Osteoblast (primary cell): ENCODE measurements at regions not wholly inside any gene's neighbourhood (a gene's known extent, or its start where the extent isn't known, plus 50 kb on each side); places are given as distances from the start of the nearest gene placed in this dataset.
A peak's percentile ranks its signal among the peaks of the same experiment; 100 is the strongest.

Experiments
- DNase-seq: peaks from one replicate; pipeline ENCODE4 v3.0.0; 2011; ENCODE audit warnings: low spot score, mixed read lengths; ENCODE audit not compliant: insufficient read length; ENCODE audit errors: missing footprints
- H2AFZ ChIP-seq: 2 replicates; pipeline ENCODE4 v1.6.0; 2011; ENCODE audit warnings: mild to moderate bottlenecking, low read length
- H3K27ac ChIP-seq: 2 replicates; pipeline ENCODE4 v1.5.1; 2011; ENCODE audit warnings: mild to moderate bottlenecking, low read depth, low read length, moderate library complexity
- H3K27me3 ChIP-seq: 2 replicates; pipeline ENCODE4 v1.6.0; 2012; ENCODE audit warnings: mild to moderate bottlenecking, control low read depth, inconsistent platforms, low read length, moderate library complexity; ENCODE audit not compliant: insufficient read depth
- H3K36me3 ChIP-seq: 2 replicates; pipeline ENCODE4 v1.5.1; 2011; ENCODE audit warnings: mild to moderate bottlenecking, low read length, control low read depth, moderate library complexity; ENCODE audit not compliant: insufficient read depth
- H3K4me1 ChIP-seq: 2 replicates; pipeline ENCODE4 v1.5.1; 2011; ENCODE audit warnings: mild to moderate bottlenecking, low read length, control low read depth, moderate library complexity; ENCODE audit not compliant: insufficient read depth
- H3K4me2 ChIP-seq: 2 replicates; pipeline ENCODE4 v1.6.0; 2011; ENCODE audit warnings: mild to moderate bottlenecking, low read length; ENCODE audit not compliant: insufficient read depth
- H3K4me3 ChIP-seq: fragments of 200-600 bp; sonication (generic); 3 replicates; pipeline ENCODE4 v1.5.1; 2012; ENCODE audit warnings: mild to moderate bottlenecking, low read length, inconsistent platforms; ENCODE audit not compliant: insufficient read depth
- H3K79me2 ChIP-seq: 2 replicates; pipeline ENCODE4 v1.6.0; 2012; ENCODE audit warnings: mild to moderate bottlenecking, low read length, control low read depth, inconsistent platforms; ENCODE audit not compliant: insufficient read depth
- H3K9me3 ChIP-seq: 2 replicates; pipeline ENCODE4 v1.5.1; 2011; ENCODE audit warnings: low read depth, low read length, control low read depth
- H4K20me1 ChIP-seq: 2 replicates; pipeline ENCODE4 v1.6.0; 2012; ENCODE audit warnings: mild to moderate bottlenecking, low read length, control low read depth; ENCODE audit not compliant: insufficient read depth
- TF ChIP-seq, protein P1 (sequence below): IDR thresholded peaks from 2 replicates; pipeline ENCODE4 v1.5.1; 2011; ENCODE audit warnings: mild to moderate bottlenecking, low read depth, low read length, moderate library complexity; ENCODE audit errors: extremely low read depth

DNA sequence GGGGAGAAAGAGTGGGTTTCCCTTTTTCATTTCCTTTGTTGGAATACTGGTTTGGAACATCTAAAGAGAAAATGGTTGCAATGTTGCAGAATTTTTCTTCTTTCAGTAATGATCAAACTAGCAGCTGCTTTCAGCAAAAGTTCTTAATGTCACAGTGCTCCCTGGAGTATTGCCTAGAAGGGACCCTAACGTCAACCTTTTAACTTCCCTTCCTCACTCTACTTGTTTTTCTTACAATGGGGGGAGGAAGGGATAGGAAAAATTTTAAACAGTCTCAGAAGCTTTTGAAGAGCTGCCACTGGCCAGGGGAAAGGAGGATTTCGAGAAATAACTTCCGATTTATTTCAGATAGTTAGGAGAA lies 521.8 kb downstream of the MED13L start:
- TF ChIP-seq, protein P1, sequence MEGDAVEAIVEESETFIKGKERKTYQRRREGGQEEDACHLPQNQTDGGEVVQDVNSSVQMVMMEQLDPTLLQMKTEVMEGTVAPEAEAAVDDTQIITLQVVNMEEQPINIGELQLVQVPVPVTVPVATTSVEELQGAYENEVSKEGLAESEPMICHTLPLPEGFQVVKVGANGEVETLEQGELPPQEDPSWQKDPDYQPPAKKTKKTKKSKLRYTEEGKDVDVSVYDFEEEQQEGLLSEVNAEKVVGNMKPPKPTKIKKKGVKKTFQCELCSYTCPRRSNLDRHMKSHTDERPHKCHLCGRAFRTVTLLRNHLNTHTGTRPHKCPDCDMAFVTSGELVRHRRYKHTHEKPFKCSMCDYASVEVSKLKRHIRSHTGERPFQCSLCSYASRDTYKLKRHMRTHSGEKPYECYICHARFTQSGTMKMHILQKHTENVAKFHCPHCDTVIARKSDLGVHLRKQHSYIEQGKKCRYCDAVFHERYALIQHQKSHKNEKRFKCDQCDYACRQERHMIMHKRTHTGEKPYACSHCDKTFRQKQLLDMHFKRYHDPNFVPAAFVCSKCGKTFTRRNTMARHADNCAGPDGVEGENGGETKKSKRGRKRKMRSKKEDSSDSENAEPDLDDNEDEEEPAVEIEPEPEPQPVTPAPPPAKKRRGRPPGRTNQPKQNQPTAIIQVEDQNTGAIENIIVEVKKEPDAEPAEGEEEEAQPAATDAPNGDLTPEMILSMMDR = no peak
- Histone ChIP-seq H3K4me2 (no peak overlapping the region), H3K27ac (no peak overlapping the region), H3K4me1 (no peaks in the 10 kb centered on the region), H3K79me2 (no peaks in the 10 kb centered on the region), H3K4me3 (no peak overlapping the region), H3K36me3 (no peaks in the 10 kb centered on the region), H3K9me3 (no peaks in the 10 kb centered on the region), H2AFZ (no peak overlapping the region), H4K20me1 (no peaks in the 10 kb centered on the region), H3K27me3 (peaks cover 26% of the 10 kb centered on the region)
- DNase-seq = no peak

DNA sequence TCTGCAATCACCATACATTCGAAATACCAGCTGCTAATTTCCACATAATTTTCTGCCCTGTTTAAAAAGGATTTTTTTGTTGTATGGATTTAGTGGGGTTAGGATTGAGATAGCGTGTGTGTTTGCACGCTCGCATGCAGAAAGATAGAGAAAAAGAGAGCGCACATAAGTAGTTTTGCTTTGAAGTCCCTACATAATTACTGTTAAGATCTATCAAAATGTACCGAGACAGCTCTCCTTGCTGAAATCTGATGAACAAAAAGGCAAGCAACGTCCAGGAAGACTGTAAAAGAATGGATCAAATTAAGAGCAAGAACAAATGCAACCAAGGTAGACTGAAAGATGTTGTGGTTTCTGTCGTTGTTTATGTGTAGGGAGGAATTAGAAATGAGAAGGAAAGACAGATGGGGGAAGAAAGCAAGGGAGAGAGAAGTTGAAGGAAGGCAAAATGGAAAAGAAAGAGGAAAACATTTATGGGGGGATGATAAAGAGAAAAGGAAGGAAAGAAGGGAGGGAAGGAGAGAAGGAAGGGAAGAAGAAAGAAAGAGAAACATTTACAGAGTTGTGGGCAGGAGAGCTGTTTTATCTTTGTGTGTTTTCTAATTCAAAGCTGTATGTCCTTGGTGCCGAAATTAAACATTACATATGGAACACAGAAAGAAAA lies 522.3 kb downstream of the MED13L start:
- Histone ChIP-seq H3K27ac (no peak overlapping the region), H3K27me3 (peaks cover 26% of the 10 kb centered on the region), H3K4me2 (no peak overlapping the region), H3K79me2 (no peaks in the 10 kb centered on the region), H3K4me1 (no peaks in the 10 kb centered on the region), H4K20me1 (no peaks in the 10 kb centered on the region), H3K4me3 (no peak overlapping the region), H3K36me3 (no peaks in the 10 kb centered on the region), H2AFZ (no peak overlapping the region), H3K9me3 (no peaks in the 10 kb centered on the region)
- TF ChIP-seq, protein P1 = no peak
- no peak for DNase-seq

DNA sequence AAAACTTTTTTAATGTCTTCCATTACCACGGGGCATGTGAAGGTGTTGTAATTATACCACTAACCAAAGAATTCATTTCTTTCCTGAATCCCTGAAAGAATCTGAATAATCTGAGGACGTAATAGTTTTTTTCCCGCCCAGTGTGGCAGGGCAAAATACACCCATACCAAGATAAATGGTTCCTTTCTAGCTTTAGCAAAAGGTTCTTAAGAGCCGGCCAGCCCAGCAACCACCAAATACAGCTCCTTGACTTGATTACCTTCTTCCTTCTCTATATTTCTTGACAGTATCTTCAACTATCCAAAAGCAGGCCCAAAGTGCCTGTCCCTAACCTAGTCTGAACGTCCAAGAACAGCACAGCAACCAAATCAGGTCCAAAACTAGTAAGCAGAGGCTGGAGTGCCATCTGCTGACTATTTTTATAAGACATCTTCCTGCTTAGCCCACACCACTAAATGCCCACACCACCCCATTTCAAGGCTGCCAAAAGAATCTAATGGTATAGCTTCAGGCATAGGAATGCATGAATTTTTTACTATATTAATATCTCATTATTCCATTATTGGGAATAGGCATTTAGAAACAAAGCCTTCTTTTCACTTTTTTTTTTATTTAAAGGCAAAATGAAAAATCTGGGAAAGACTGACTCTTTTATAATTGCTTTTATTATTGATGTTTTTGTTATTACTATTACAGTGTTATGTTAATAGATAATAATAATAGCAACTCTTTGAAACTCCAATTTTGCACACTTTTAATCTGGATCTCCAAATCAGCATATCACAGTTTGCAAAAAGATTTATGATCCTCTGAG lies 524.4 kb downstream of the MED13L start:
- no peaks in the 10 kb centered on the region for H3K9me3 ChIP-seq
- DNase-seq = no peak
- H3K4me3 ChIP-seq = no peak overlapping the region
- H3K27me3 ChIP-seq = peaks cover 26% of the 10 kb centered on the region
- H3K27ac ChIP-seq = no peak overlapping the region
- H4K20me1 ChIP-seq = no peaks in the 10 kb centered on the region
- H3K4me1 ChIP-seq = no peaks in the 10 kb centered on the region
- no peaks in the 10 kb centered on the region for H3K79me2 ChIP-seq
- no peak overlapping the region for H2AFZ ChIP-seq
- TF ChIP-seq, protein P1 = peak; percentile 64
- H3K4me2 ChIP-seq = no peak overlapping the region
- no peaks in the 10 kb centered on the region for H3K36me3 ChIP-seq

DNA sequence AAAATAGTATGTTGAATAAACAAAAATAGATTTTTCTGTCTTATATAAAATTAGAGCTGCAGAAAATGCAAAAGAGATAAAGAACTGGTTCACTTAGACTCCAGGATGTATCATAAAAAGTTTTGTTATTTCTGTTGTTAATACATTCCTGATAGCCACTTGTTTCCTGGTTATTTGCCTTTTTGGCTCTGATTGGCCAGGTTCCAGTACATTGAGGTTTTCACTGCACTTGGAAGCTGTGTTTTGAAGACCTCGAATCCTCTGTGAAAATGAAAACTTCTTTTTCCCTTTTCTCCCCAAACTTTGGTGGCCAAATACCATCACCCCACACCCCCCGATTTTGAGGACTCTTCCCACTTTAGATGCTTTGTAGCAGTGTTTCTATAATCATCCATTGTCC lies 525.3 kb downstream of the MED13L start:
- H3K4me3 ChIP-seq = no peak overlapping the region
- no peak overlapping the region for H3K4me2 ChIP-seq
- H3K36me3 ChIP-seq = no peaks in the 10 kb centered on the region
- peaks cover 20% of the 10 kb centered on the region for H3K27me3 ChIP-seq
- no peaks in the 10 kb centered on the region for H3K4me1 ChIP-seq
- no peaks in the 10 kb centered on the region for H3K9me3 ChIP-seq
- TF ChIP-seq, protein P1 = no peak
- no peak overlapping the region for H3K27ac ChIP-seq
- H2AFZ ChIP-seq = no peak overlapping the region
- no peaks in the 10 kb centered on the region for H3K79me2 ChIP-seq
- H4K20me1 ChIP-seq = no peaks in the 10 kb centered on the region
- DNase-seq = no peak
